ENCODE measurements at regions not wholly inside any gene's neighbourhood (a gene's known extent, or its start where the extent isn't known, plus 50 kb on each side); places are given as distances from the start of the nearest gene placed in this dataset.

GRCh38 chr18:44135741-44136140 is 544.9 kb upstream of the SETBP1 start:
- no peaks in the 10 kb centered on the region for H3K27me3 ChIP-seq (ENCODE audit: insufficient read depth, poor library complexity, severe bottlenecking)
- no peak for DNase-seq (ENCODE audit: low read depth in 1 of 2, low spot score in 1 of 2)
- no peak for TF ChIP-seq SPI1 (IDR thresholded peaks at IDR 0.05; ENCODE audit: borderline replicate concordance, low read depth)
- TF ChIP-seq CTCF (IDR thresholded peaks at IDR 0.05; ENCODE audit: insufficient read depth, low read length) = no peak
- no peak for TF ChIP-seq GABPA (IDR thresholded peaks at IDR 0.05; ENCODE audit: low read depth)
- no peak for TF ChIP-seq POLR2AphosphoS5 (IDR thresholded peaks at IDR 0.05; ENCODE audit: low read depth)
- no peak for TF ChIP-seq REST (IDR thresholded peaks at IDR 0.05; ENCODE audit: insufficient replicate concordance, low read depth)
- no peak overlapping the region for H3K4me3 ChIP-seq (replicated peaks; ENCODE audit: insufficient read depth, low read length)
- no peak overlapping the region for H3K27ac ChIP-seq (replicated peaks)

- DNase-seq (ENCODE audit: low read depth in 1 of 2, low spot score in 1 of 2) = no peak
- no peak for TF ChIP-seq GABPA (IDR thresholded peaks at IDR 0.05; ENCODE audit: low read depth)
- no peak for TF ChIP-seq CTCF (IDR thresholded peaks at IDR 0.05; ENCODE audit: insufficient read depth, low read length)
- TF ChIP-seq REST (IDR thresholded peaks at IDR 0.05; ENCODE audit: insufficient replicate concordance, low read depth) = no peak
- no peak for TF ChIP-seq POLR2AphosphoS5 (IDR thresholded peaks at IDR 0.05; ENCODE audit: low read depth)
- TF ChIP-seq SPI1 (IDR thresholded peaks at IDR 0.05; ENCODE audit: borderline replicate concordance, low read depth) = no peak
- Histone ChIP-seq H3K4me3 (replicated peaks; ENCODE audit: insufficient read depth, low read length) (no peak overlapping the region), H3K27me3 (ENCODE audit: insufficient read depth, poor library complexity, severe bottlenecking) (no peaks in the 10 kb centered on the region), H3K27ac (replicated peaks) (no peak overlapping the region)
These were observed 544.4 kb upstream of the SETBP1 start for GRCh38 chr18:44136326-44136725.

- no peaks in the 10 kb centered on the region for H3K27me3 ChIP-seq (ENCODE audit: insufficient read depth, poor library complexity, severe bottlenecking)
- H3K27ac ChIP-seq (replicated peaks) = no peak overlapping the region
- TF ChIP-seq GABPA (IDR thresholded peaks at IDR 0.05; ENCODE audit: low read depth) (no peak), POLR2AphosphoS5 (IDR thresholded peaks at IDR 0.05; ENCODE audit: low read depth) (no peak), SPI1 (IDR thresholded peaks at IDR 0.05; ENCODE audit: borderline replicate concordance, low read depth) (no peak), REST (IDR thresholded peaks at IDR 0.05; ENCODE audit: insufficient replicate concordance, low read depth) (no peak), CTCF (IDR thresholded peaks at IDR 0.05; ENCODE audit: insufficient read depth, low read length) (no peak)
- H3K4me3 ChIP-seq (replicated peaks; ENCODE audit: insufficient read depth, low read length) = no peak overlapping the region
- DNase-seq (ENCODE audit: low read depth in 1 of 2, low spot score in 1 of 2) = no peak
These were observed 537.6 kb upstream of the SETBP1 start for GRCh38 chr18:44143072-44143471.

Data from HL-60 (cell line).